IPS-20b (cell line): ENCODE measurements at regions not wholly inside any gene's neighbourhood (a gene's known extent, or its start where the extent isn't known, plus 50 kb on each side); places are given as distances from the start of the nearest gene placed in this dataset.

Experiments used
- H3K27ac ChIP-seq: one replicate; pipeline ENCODE4 v1.5.1; 2013; ENCODE audit warnings: low read length
- H3K27me3 ChIP-seq: 2 replicates; pipeline ENCODE4 v1.6.1; 2013; ENCODE audit warnings: mild to moderate bottlenecking, low read length, inconsistent platforms; ENCODE audit not compliant: insufficient read depth
- H3K36me3 ChIP-seq: 2 replicates; pipeline ENCODE4 v1.6.1; 2013; ENCODE audit warnings: low read depth, mild to moderate bottlenecking, inconsistent platforms, low read length, moderate library complexity; ENCODE audit not compliant: insufficient read depth
- H3K4me1 ChIP-seq: 2 replicates; pipeline ENCODE4 v1.6.1; 2013; ENCODE audit warnings: mild to moderate bottlenecking, control low read depth, inconsistent platforms, low read length, moderate library complexity; ENCODE audit not compliant: insufficient read depth
- H3K4me3 ChIP-seq: 2 replicates; pipeline ENCODE4 v1.5.1; 2013; ENCODE audit warnings: mild to moderate bottlenecking, low read length, inconsistent platforms
- H3K9ac ChIP-seq: 2 replicates; pipeline ENCODE4 v1.6.1; 2013; ENCODE audit warnings: low read depth, mild to moderate bottlenecking, inconsistent platforms, low read length, moderate library complexity
- H3K9me3 ChIP-seq: 2 replicates; pipeline ENCODE4 v1.6.1; 2013; ENCODE audit warnings: mild to moderate bottlenecking, low read depth, low read length, inconsistent platforms; ENCODE audit not compliant: insufficient read depth

DNA sequence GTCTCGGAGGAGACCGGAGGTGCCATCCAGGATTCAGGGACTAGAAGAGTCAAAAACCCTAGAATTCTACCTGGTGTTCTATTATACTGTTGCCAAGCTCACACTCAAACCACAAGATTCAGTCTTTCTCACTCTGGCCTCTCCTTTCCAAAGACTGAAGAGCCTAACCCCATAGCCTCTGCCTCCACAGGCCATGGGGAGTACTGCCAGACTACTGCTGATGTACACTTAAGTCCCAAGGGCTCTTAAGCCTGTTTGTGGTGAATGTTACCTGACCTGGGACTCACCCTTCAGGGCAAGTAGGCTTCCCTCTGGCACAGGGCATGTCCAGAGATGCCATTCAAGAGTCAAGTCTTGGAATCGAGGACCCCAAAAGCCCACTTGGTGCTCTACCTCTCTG is 58.9 kb upstream of the IRS4 start:
- Histone ChIP-seq H3K4me1 (no peaks in the 10 kb centered on the region), H3K9me3 (no peaks in the 10 kb centered on the region), H3K27ac (no peak overlapping the region), H3K27me3 (no peaks in the 10 kb centered on the region), H3K36me3 (no peaks in the 10 kb centered on the region), H3K4me3 (no peak overlapping the region), H3K9ac (no peak overlapping the region)
